ENCODE measurements at regions not wholly inside any gene's neighbourhood (a gene's known extent, or its start where the extent isn't known, plus 50 kb on each side); places are given as distances from the start of the nearest gene placed in this dataset.

DNA sequence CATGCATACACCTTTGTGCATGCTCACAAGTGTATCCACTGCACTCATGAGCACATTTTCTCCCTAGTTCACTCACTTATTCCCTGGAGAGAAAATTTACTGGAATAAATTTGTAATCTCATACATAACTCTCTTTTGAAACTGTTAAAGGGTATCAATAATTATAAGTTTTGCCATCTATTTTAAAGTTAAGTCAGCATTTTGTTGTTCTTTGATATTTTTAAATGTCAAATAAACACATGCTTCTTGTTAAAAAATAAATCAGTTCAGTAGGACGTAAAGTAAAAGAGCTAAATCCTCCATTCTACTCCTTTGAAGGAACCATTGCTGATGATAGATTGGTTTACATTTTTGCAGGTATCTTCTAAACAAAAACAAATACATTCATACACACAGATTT lies 522.1 kb downstream of the NR4A2 start:
- dilution Hi-C loops (cut with MboI; ENCODE audit: extremely low pct_ligation_motif_present, low sequenced_read_pairs), result no loop called here
- BruUV-seq (replicated peaks), result no TSS peak
- Histone ChIP-seq H3K4me2 (ENCODE audit: insufficient read depth, low read length) (no peak overlapping the region), H3K27ac (ENCODE audit: insufficient read depth, low read depth, low read length) (no peak overlapping the region), H3K9me1 (replicated peaks; ENCODE audit: control insufficient read depth, extremely low read depth, insufficient read depth, low read length) (no peaks in the 10 kb centered on the region), H3K4me1 (ENCODE audit: control insufficient read depth, extremely low read depth, insufficient read depth, low read length) (no peaks in the 10 kb centered on the region), H3K9ac (replicated peaks; ENCODE audit: extremely low read depth, insufficient read depth, low read length) (no peak overlapping the region), H3K79me2 (ENCODE audit: control insufficient read depth, insufficient read depth, low read length) (no peaks in the 10 kb centered on the region), H4K20me1 (replicated peaks; ENCODE audit: control insufficient read depth, extremely low read depth, insufficient read depth, low read length) (no peaks in the 10 kb centered on the region), H3K27me3 (ENCODE audit: control insufficient read depth in 2 of 2, insufficient read depth in 2 of 2, low read length in 2 of 2) (no peaks in the 10 kb centered on the region), H2AFZ (ENCODE audit: low read depth, low read length) (no peak overlapping the region), H3K36me3 (ENCODE audit: control insufficient read depth in 2 of 2, extremely low read depth in 1 of 2, insufficient read depth in 2 of 2, low read length in 2 of 2) (no peaks in the 10 kb centered on the region), H3K4me3 (replicated peaks in 1 of 3; ENCODE audit: insufficient read depth in 1 of 3, low read depth in 1 of 3, low read length in 3 of 3) (no peak overlapping the region), H3K9me3 (replicated peaks; ENCODE audit: control insufficient read depth, insufficient read depth, low read length) (no peaks in the 10 kb centered on the region)
- ChIA-PET POLR2A (no interaction called here), CTCF (interaction anchor here (1.3 kb wide), 1 partner anchor 433 kb away, joined by 5 read pairs; no protein-coding TSS in a partner anchor)
- no peak for DNase-seq (ENCODE audit: low read depth, low spot score)
- TF ChIP-seq JUN (IDR thresholded peaks at IDR 0.05; ENCODE audit: borderline replicate concordance, insufficient read depth, insufficient read length, low read depth) (no peak), FOS (IDR thresholded peaks at IDR 0.05; ENCODE audit: borderline replicate concordance, insufficient read depth, low read length) (no peak), MAX (IDR thresholded peaks at IDR 0.05; ENCODE audit: insufficient read depth, insufficient read length) (no peak), MYC (IDR thresholded peaks at IDR 0.05; ENCODE audit: low read depth, low read length) (no peak), GATA2 (IDR thresholded peaks at IDR 0.05; ENCODE audit: insufficient read depth, insufficient read length, low read depth, low read length) (no peak), EZH2 (IDR thresholded peaks at IDR 0.05; ENCODE audit: borderline replicate concordance, low read depth, low read length, severe bottlenecking) (no peak), POLR2AphosphoS5 (IDR thresholded peaks at IDR 0.05; ENCODE audit: insufficient read depth, low read depth, low read length) (no peak), POLR2A (IDR thresholded peaks at IDR 0.05; ENCODE audit: low read depth, low read length) (no peak)
- TF ChIP-seq, protein P1, sequence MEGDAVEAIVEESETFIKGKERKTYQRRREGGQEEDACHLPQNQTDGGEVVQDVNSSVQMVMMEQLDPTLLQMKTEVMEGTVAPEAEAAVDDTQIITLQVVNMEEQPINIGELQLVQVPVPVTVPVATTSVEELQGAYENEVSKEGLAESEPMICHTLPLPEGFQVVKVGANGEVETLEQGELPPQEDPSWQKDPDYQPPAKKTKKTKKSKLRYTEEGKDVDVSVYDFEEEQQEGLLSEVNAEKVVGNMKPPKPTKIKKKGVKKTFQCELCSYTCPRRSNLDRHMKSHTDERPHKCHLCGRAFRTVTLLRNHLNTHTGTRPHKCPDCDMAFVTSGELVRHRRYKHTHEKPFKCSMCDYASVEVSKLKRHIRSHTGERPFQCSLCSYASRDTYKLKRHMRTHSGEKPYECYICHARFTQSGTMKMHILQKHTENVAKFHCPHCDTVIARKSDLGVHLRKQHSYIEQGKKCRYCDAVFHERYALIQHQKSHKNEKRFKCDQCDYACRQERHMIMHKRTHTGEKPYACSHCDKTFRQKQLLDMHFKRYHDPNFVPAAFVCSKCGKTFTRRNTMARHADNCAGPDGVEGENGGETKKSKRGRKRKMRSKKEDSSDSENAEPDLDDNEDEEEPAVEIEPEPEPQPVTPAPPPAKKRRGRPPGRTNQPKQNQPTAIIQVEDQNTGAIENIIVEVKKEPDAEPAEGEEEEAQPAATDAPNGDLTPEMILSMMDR (IDR thresholded peaks at IDR 0.05; ENCODE audit: extremely low read depth in 1 of 2, insufficient read depth in 1 of 2, low read depth in 1 of 2, low read length in 2 of 2), result no peak
- no peak for FAIRE-seq
- intact Hi-C loops (cut with micrococcal nuclease), result loop anchor here (10.0 kb wide), 1 partner anchor 1384 kb away; no protein-coding TSS in a partner anchor
